ENCODE measurements at regions not wholly inside any gene's neighbourhood (a gene's known extent, or its start where the extent isn't known, plus 50 kb on each side); places are given as distances from the start of the nearest gene placed in this dataset.
A peak's percentile ranks its signal among the peaks of the same experiment; 100 is the strongest.
"Not testable (repeated sequence)": the region's sequence is repeated elsewhere in the genome, so short reads cannot be mapped to it uniquely, and the experiment has no call there.

GRCh38 chr5:136453986-136454758, 88.8 kb upstream of the TRPC7 start:
- no peak for DNase-seq

- no peak for DNase-seq
Measured at GRCh38 chr5:136453199-136453598, 87.9 kb upstream of the TRPC7 start.

- DNase-seq: not testable (repeated sequence)
Measured at GRCh38 chr5:136447576-136447975, 82.2 kb upstream of the TRPC7 start.

- DNase-seq: no peak
Measured at GRCh38 chr5:136446565-136446964, 81.2 kb upstream of the TRPC7 start.

- DNase-seq: not testable (repeated sequence)
Measured at GRCh38 chr5:136444099-136444498, 78.8 kb upstream of the TRPC7 start.

GRCh38 chr5:136439367-136439766, 74.0 kb upstream of the TRPC7 start:
- DNase-seq: no peak

GRCh38 chr5:136435946-136436543, 70.7 kb upstream of the TRPC7 start:
- no peak for DNase-seq

- DNase-seq: no peak
Measured at GRCh38 chr5:136434795-136435194, 69.5 kb upstream of the TRPC7 start.

GRCh38 chr5:136432705-136433104, 67.4 kb upstream of the TRPC7 start:
- DNase-seq: no peak

GRCh38 chr5:136430081-136430480, 64.7 kb upstream of the TRPC7 start:
- DNase-seq: no peak

GRCh38 chr5:136427426-136427825, 62.1 kb upstream of the TRPC7 start:
- DNase-seq: no peak

- DNase-seq: no peak
Measured at GRCh38 chr5:136425921-136426320, 60.6 kb upstream of the TRPC7 start.

GRCh38 chr5:136424835-136425584, 59.7 kb upstream of the TRPC7 start:
- peak; percentile 76 for DNase-seq

GRCh38 chr5:136423944-136424606, 58.7 kb upstream of the TRPC7 start:
- DNase-seq: no peak

GRCh38 chr5:136420168-136420898, 55.0 kb upstream of the TRPC7 start:
- no peak for DNase-seq

- DNase-seq: no peak
Measured at GRCh38 chr5:136418301-136418700, 53.0 kb upstream of the TRPC7 start.
